ENCODE measurements at regions not wholly inside any gene's neighbourhood (a gene's known extent, or its start where the extent isn't known, plus 50 kb on each side); places are given as distances from the start of the nearest gene placed in this dataset.

DNA sequence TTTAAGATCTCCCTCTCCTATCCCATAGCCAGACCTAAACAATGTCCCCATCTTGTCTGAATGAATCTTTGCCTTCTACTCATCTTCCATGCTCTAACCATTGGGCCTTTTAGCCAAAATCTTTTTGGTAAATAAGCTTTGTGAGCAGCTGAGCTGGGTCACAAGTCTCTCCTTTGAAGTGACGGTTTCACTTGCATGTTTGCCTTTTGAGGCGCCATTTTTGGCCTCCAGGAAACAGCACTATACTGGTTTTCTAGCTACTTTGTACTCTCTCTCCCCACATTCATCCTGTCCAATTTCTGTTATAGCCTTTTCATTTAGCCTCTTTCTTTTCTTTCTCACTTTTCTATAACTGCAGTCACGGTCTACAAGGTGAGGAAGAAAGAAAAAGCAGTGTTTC is 195.5 kb upstream of the C9orf72 start:
- TF ChIP-seq, protein P1, sequence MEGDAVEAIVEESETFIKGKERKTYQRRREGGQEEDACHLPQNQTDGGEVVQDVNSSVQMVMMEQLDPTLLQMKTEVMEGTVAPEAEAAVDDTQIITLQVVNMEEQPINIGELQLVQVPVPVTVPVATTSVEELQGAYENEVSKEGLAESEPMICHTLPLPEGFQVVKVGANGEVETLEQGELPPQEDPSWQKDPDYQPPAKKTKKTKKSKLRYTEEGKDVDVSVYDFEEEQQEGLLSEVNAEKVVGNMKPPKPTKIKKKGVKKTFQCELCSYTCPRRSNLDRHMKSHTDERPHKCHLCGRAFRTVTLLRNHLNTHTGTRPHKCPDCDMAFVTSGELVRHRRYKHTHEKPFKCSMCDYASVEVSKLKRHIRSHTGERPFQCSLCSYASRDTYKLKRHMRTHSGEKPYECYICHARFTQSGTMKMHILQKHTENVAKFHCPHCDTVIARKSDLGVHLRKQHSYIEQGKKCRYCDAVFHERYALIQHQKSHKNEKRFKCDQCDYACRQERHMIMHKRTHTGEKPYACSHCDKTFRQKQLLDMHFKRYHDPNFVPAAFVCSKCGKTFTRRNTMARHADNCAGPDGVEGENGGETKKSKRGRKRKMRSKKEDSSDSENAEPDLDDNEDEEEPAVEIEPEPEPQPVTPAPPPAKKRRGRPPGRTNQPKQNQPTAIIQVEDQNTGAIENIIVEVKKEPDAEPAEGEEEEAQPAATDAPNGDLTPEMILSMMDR (IDR thresholded peaks at IDR 0.05), result no peak
- TF ChIP-seq SIN3A (IDR thresholded peaks at IDR 0.05; ENCODE audit: borderline replicate concordance, insufficient read depth, low read depth, low read length) (no peak), POLR2AphosphoS5 (IDR thresholded peaks at IDR 0.05; ENCODE audit: low read depth, low read length) (no peak), TCF7L2 (IDR thresholded peaks at IDR 0.05; ENCODE audit: low read depth, low read length) (no peak)
- TF ChIP-seq, protein P2, sequence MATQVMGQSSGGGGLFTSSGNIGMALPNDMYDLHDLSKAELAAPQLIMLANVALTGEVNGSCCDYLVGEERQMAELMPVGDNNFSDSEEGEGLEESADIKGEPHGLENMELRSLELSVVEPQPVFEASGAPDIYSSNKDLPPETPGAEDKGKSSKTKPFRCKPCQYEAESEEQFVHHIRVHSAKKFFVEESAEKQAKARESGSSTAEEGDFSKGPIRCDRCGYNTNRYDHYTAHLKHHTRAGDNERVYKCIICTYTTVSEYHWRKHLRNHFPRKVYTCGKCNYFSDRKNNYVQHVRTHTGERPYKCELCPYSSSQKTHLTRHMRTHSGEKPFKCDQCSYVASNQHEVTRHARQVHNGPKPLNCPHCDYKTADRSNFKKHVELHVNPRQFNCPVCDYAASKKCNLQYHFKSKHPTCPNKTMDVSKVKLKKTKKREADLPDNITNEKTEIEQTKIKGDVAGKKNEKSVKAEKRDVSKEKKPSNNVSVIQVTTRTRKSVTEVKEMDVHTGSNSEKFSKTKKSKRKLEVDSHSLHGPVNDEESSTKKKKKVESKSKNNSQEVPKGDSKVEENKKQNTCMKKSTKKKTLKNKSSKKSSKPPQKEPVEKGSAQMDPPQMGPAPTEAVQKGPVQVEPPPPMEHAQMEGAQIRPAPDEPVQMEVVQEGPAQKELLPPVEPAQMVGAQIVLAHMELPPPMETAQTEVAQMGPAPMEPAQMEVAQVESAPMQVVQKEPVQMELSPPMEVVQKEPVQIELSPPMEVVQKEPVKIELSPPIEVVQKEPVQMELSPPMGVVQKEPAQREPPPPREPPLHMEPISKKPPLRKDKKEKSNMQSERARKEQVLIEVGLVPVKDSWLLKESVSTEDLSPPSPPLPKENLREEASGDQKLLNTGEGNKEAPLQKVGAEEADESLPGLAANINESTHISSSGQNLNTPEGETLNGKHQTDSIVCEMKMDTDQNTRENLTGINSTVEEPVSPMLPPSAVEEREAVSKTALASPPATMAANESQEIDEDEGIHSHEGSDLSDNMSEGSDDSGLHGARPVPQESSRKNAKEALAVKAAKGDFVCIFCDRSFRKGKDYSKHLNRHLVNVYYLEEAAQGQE (IDR thresholded peaks at IDR 0.05; ENCODE audit: insufficient read depth in 1 of 2, low read depth in 2 of 2, low read length in 1 of 2), result no peak
